ENCODE measurements at regions not wholly inside any gene's neighbourhood (a gene's known extent, or its start where the extent isn't known, plus 50 kb on each side); places are given as distances from the start of the nearest gene placed in this dataset.

- no peak overlapping the region for H3K4me3 ChIP-seq (ENCODE audit: low read length)
- no peak for TF ChIP-seq CTCF (conservative IDR thresholded peaks at IDR 0.05; ENCODE audit: low read depth, low read length)
- no peak for DNase-seq (ENCODE audit: low read depth)
Observed at GRCh38 chr20:51995551-51995951, 193.2 kb upstream of the SALL4 start.

GRCh38 chr20:51994751-51995417, 192.6 kb upstream of the SALL4 start:
- H3K4me3 ChIP-seq (ENCODE audit: low read length), result no peak overlapping the region
- no peak for DNase-seq (ENCODE audit: low read depth)
- TF ChIP-seq CTCF (conservative IDR thresholded peaks at IDR 0.05; ENCODE audit: low read depth, low read length), result no peak

GRCh38 chr20:51987812-51988211, 185.5 kb upstream of the SALL4 start:
- TF ChIP-seq CTCF (conservative IDR thresholded peaks at IDR 0.05; ENCODE audit: low read depth, low read length), result no peak
- no peak for DNase-seq (ENCODE audit: low read depth)
- H3K4me3 ChIP-seq (ENCODE audit: low read length), result no peak overlapping the region

- peak; percentile 87 for DNase-seq (ENCODE audit: low read depth)
- TF ChIP-seq CTCF (conservative IDR thresholded peaks at IDR 0.05; ENCODE audit: low read depth, low read length), result no peak
- H3K4me3 ChIP-seq (ENCODE audit: low read length), result no peak overlapping the region
Observed at GRCh38 chr20:51985013-51985415, 182.7 kb upstream of the SALL4 start.

GRCh38 chr20:51980277-51980676, 178.0 kb upstream of the SALL4 start:
- no peak for DNase-seq (ENCODE audit: low read depth)
- H3K4me3 ChIP-seq (ENCODE audit: low read length), result no peak overlapping the region
- TF ChIP-seq CTCF (conservative IDR thresholded peaks at IDR 0.05; ENCODE audit: low read depth, low read length), result no peak

GRCh38 chr20:51979226-51979625, 176.9 kb upstream of the SALL4 start:
- TF ChIP-seq CTCF (conservative IDR thresholded peaks at IDR 0.05; ENCODE audit: low read depth, low read length), result no peak
- no peak for DNase-seq (ENCODE audit: low read depth)
- no peak overlapping the region for H3K4me3 ChIP-seq (ENCODE audit: low read length)

- H3K4me3 ChIP-seq (ENCODE audit: low read length), result no peak overlapping the region
- TF ChIP-seq CTCF (conservative IDR thresholded peaks at IDR 0.05; ENCODE audit: low read depth, low read length), result no peak
- DNase-seq (ENCODE audit: low read depth), result no peak
Observed at GRCh38 chr20:51978070-51978501, 175.8 kb upstream of the SALL4 start.

Measured in retinal pigment epithelial cell (primary cell).